ENCODE measurements at regions not wholly inside any gene's neighbourhood (a gene's known extent, or its start where the extent isn't known, plus 50 kb on each side); places are given as distances from the start of the nearest gene placed in this dataset.

GRCh38 chr6:47932575-47932974 is 150.7 kb downstream of the OPN5 start:
- no peak for DNase-seq (ENCODE audit: low read depth)

GRCh38 chr6:47924001-47924400 is 142.2 kb downstream of the OPN5 start:
- DNase-seq (ENCODE audit: low read depth) = no peak

- no peak for DNase-seq (ENCODE audit: low read depth)
These were observed 140.6 kb downstream of the OPN5 start for GRCh38 chr6:47922391-47922790.

- no peak for DNase-seq (ENCODE audit: low read depth)
These were observed 138.0 kb downstream of the OPN5 start for GRCh38 chr6:47919875-47920274.

- no peak for DNase-seq (ENCODE audit: low read depth)
These were observed 136.0 kb downstream of the OPN5 start for GRCh38 chr6:47917811-47918210.

- DNase-seq (ENCODE audit: low read depth) = no peak
These were observed 135.4 kb downstream of the OPN5 start for GRCh38 chr6:47917202-47917601.

- DNase-seq (ENCODE audit: low read depth) = no peak
These were observed 133.2 kb downstream of the OPN5 start for GRCh38 chr6:47915017-47915416.

- no peak for DNase-seq (ENCODE audit: low read depth)
These were observed 126.4 kb downstream of the OPN5 start for GRCh38 chr6:47908271-47908670.

GRCh38 chr6:47905717-47906116 is 123.9 kb downstream of the OPN5 start:
- no peak for DNase-seq (ENCODE audit: low read depth)

GRCh38 chr6:47897247-47897646 is 115.4 kb downstream of the OPN5 start:
- no peak for DNase-seq (ENCODE audit: low read depth)

- no peak for DNase-seq (ENCODE audit: low read depth)
These were observed 108.6 kb downstream of the OPN5 start for GRCh38 chr6:47890326-47890875.

GRCh38 chr6:47879015-47879414 is 97.2 kb downstream of the OPN5 start:
- no peak for DNase-seq (ENCODE audit: low read depth)

All from GM04504 (cell line).